Small intestine (tissue), 7 donors: ENCODE measurements at regions not wholly inside any gene's neighbourhood (a gene's known extent, or its start where the extent isn't known, plus 50 kb on each side); places are given as distances from the start of the nearest gene placed in this dataset.
"Not testable (repeated sequence)": the region's sequence is repeated elsewhere in the genome, so short reads cannot be mapped to it uniquely, and the experiment has no call there.

ENCODE experiments used
- DNase-seq, 2 donors: peaks; one replicate each; pipeline versions ENCODE4 v3.0.0 to v3.0.0-alpha.2; 2013
- FAIRE-seq: peaks from 2 replicates; lab custom pipeline; 2012; peaks lifted over from hg19 to GRCh38; lab: Jason Lieb, UNC
- H3K27ac ChIP-seq, 3 donors: one replicate each; pipeline ENCODE4 v1.5.1; 2013; ENCODE audit warnings: low read length in 2 of 3, mild to moderate bottlenecking in 2 of 3, control low read depth in 1 of 3, inconsistent platforms in 1 of 3, low read depth in 1 of 3, moderate library complexity in 1 of 3
- H3K27me3 ChIP-seq, 3 donors: one replicate each; pipeline ENCODE4 v1.6.1; 2013; ENCODE audit warnings: low read length in 3 of 3, inconsistent platforms in 1 of 3; ENCODE audit not compliant: control insufficient read depth in 3 of 3, insufficient read depth in 3 of 3
- H3K36me3 ChIP-seq, 3 donors: one replicate each; pipeline ENCODE4 v1.6.1; 2013; ENCODE audit warnings: low read length in 3 of 3, inconsistent platforms in 1 of 3, low read depth in 1 of 3, mild to moderate bottlenecking in 1 of 3, moderate library complexity in 1 of 3; ENCODE audit not compliant: control insufficient read depth in 3 of 3, insufficient read depth in 2 of 3
- H3K4me1 ChIP-seq, 3 donors: one replicate each; pipeline ENCODE4 v1.6.1; 2013; ENCODE audit warnings: low read length in 2 of 3, inconsistent platforms in 1 of 3, low read depth in 1 of 3, mild to moderate bottlenecking in 1 of 3, moderate library complexity in 1 of 3; ENCODE audit not compliant: control insufficient read depth in 3 of 3, insufficient read depth in 2 of 3
- H3K4me3 ChIP-seq, 3 donors: one replicate each; pipeline ENCODE4 v1.5.1; 2013; ENCODE audit warnings: low read length in 3 of 3, control low read depth in 1 of 3, inconsistent platforms in 1 of 3, low read depth in 1 of 3, mild to moderate bottlenecking in 1 of 3, moderate library complexity in 1 of 3
- H3K9me3 ChIP-seq, 2 donors: one replicate each; pipeline ENCODE4 v1.6.1; 2013; ENCODE audit warnings: low read depth in 1 of 2, low read length in 1 of 2; ENCODE audit not compliant: control insufficient read depth in 2 of 2, insufficient read depth in 1 of 2
- WGBS, 3 donors: extraction: QIAGEN DNeasy Blood & Tissue Kit; methylation state at CpG; one replicate each; pipeline ENCODE4 v1.1.7; 2013; 5-methylcytosine and 5-hydroxymethylcytosine counted together
- donor health status: healthy with polysubstance abuse.
- donor health status: control.
- donor health status: control.
- donor health status: Bipolar disorder and iron deficiency.
- donor health status: healthy.

GRCh38 chr9:84072621-84073180, 92.1 kb downstream of the RMI1 start:
- H3K4me3 ChIP-seq = no peak overlapping the region
- peaks cover 0 to 10% (median 0%) of the 10 kb centered on the region in 3 donors for H3K4me1 ChIP-seq
- WGBS, 3 donors = 50 to 62% (median 51%) methylated on average over 3 of the region's 3 CpGs
- DNase-seq = peak in 1 of 2 donors; percentile 9
- no peaks in the 10 kb centered on the region for H3K36me3 ChIP-seq
- peaks cover 0 to 5% of the 10 kb centered on the region in 2 donors for H3K9me3 ChIP-seq
- H3K27ac ChIP-seq = no peak overlapping the region
- no peaks in the 10 kb centered on the region for H3K27me3 ChIP-seq
- no peak for FAIRE-seq

GRCh38 chr9:84075004-84075403, 94.4 kb downstream of the RMI1 start:
- DNase-seq (no peak), FAIRE-seq (no peak)
- Histone ChIP-seq H3K4me1 (peaks cover 0 to 10% (median 0%) of the 10 kb centered on the region in 3 donors), H3K36me3 (no peaks in the 10 kb centered on the region), H3K4me3 (no peak overlapping the region), H3K27me3 (no peaks in the 10 kb centered on the region), H3K27ac (no peak overlapping the region), H3K9me3 (peaks cover 0 to 5% of the 10 kb centered on the region in 2 donors)

GRCh38 chr9:84076384-84076783, 95.8 kb downstream of the RMI1 start:
- H3K4me3 ChIP-seq = no peak overlapping the region
- H3K27ac ChIP-seq = peak overlapping the region in 1 of 3 donors; percentile 4
- DNase-seq (peak; percentile 47 to 86), FAIRE-seq (no peak)
- H3K27me3 ChIP-seq = no peaks in the 10 kb centered on the region
- peaks cover 0 to 10% (median 0%) of the 10 kb centered on the region in 3 donors for H3K4me1 ChIP-seq
- H3K9me3 ChIP-seq = peaks cover 0 to 5% of the 10 kb centered on the region in 2 donors
- H3K36me3 ChIP-seq = no peaks in the 10 kb centered on the region
- 19 to 70% (median 44%) methylated on average over 1 of the region's 1 CpG for WGBS, 3 donors

GRCh38 chr9:84077816-84078215, 97.2 kb downstream of the RMI1 start:
- not testable (repeated sequence) for H3K9me3 ChIP-seq, H3K4me3 ChIP-seq, H3K4me1 ChIP-seq, FAIRE-seq, H3K36me3 ChIP-seq, H3K27me3 ChIP-seq, H3K27ac ChIP-seq, DNase-seq
- 55 to 84% (median 67%) methylated on average over 1 of the region's 1 CpG for WGBS, 3 donors

GRCh38 chr9:84079994-84080393, 99.4 kb downstream of the RMI1 start:
- H3K4me1 ChIP-seq = peaks cover 0 to 6% (median 0%) of the 10 kb centered on the region in 3 donors
- DNase-seq (no peak), FAIRE-seq (no peak)
- H3K9me3 ChIP-seq = peaks cover 0 to 5% of the 10 kb centered on the region in 2 donors
- no peak overlapping the region for H3K27ac ChIP-seq
- no peak overlapping the region for H3K4me3 ChIP-seq
- 60 to 74% (median 73%) methylated on average over 4 of the region's 4 CpGs for WGBS, 3 donors
- H3K27me3 ChIP-seq = no peaks in the 10 kb centered on the region
- H3K36me3 ChIP-seq = no peaks in the 10 kb centered on the region

- 24 to 40% (median 30%) methylated on average over 28 to 29 of the region's 29 CpGs for WGBS, 3 donors
- H3K4me1 ChIP-seq = no peaks in the 10 kb centered on the region
- H3K9me3 ChIP-seq = no peaks in the 10 kb centered on the region
- H3K4me3 ChIP-seq = no peak overlapping the region
- DNase-seq (no peak), FAIRE-seq (no peak)
- H3K36me3 ChIP-seq = no peaks in the 10 kb centered on the region
- no peak overlapping the region for H3K27ac ChIP-seq
- H3K27me3 ChIP-seq = peaks cover 0 to 14% (median 2%) of the 10 kb centered on the region in 3 donors
Observed at GRCh38 chr9:84101964-84102632, 121.5 kb downstream of the RMI1 start.

- FAIRE-seq (no peak), DNase-seq (no peak)
- Histone ChIP-seq H3K4me3 (no peak overlapping the region), H3K27ac (no peak overlapping the region), H3K4me1 (peaks cover 0 to 1% (median 0%) of the 10 kb centered on the region in 3 donors), H3K36me3 (no peaks in the 10 kb centered on the region), H3K27me3 (peaks cover 0 to 14% (median 2%) of the 10 kb centered on the region in 3 donors), H3K9me3 (no peaks in the 10 kb centered on the region)
- WGBS, 3 donors = 48 to 70% (median 63%) methylated on average over 1 of the region's 1 CpG
Observed at GRCh38 chr9:84103651-84104377, 123.2 kb downstream of the RMI1 start.

- FAIRE-seq (no peak), DNase-seq (no peak)
- Histone ChIP-seq H3K9me3 (no peaks in the 10 kb centered on the region), H3K27ac (no peak overlapping the region), H3K27me3 (peaks cover 0 to 8% (median 0%) of the 10 kb centered on the region in 3 donors), H3K4me1 (peaks cover 0 to 1% (median 0%) of the 10 kb centered on the region in 3 donors), H3K4me3 (no peak overlapping the region), H3K36me3 (no peaks in the 10 kb centered on the region)
- WGBS, 3 donors = 66 to 83% (median 74%) methylated on average over 2 of the region's 2 CpGs
Observed at GRCh38 chr9:84107081-84107480, 126.5 kb downstream of the RMI1 start.
